ENCODE measurements at regions not wholly inside any gene's neighbourhood (a gene's known extent, or its start where the extent isn't known, plus 50 kb on each side); places are given as distances from the start of the nearest gene placed in this dataset.

DNA sequence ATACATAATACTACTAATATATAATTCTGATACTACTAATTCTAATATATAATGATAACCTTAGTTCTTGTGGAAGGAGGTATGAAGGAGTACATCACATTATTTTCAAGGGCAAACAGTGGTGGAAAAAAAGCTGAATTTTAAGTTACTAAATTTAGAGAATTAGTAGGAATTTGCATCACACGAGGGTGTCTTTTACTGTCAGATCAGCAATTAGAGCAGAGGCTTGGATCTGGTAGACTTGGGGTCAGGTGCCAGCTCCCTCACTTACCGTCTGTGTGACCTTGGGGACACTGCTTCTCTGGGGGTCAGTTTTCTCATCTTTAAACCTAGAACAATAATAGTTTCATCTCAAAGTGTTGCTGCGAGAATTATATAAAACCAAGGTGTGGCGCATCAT lies 114.1 kb upstream of the NEDD4L start:
- no peak overlapping the region for H2AFZ ChIP-seq (ENCODE audit: low read depth)
- TF ChIP-seq, protein P1, sequence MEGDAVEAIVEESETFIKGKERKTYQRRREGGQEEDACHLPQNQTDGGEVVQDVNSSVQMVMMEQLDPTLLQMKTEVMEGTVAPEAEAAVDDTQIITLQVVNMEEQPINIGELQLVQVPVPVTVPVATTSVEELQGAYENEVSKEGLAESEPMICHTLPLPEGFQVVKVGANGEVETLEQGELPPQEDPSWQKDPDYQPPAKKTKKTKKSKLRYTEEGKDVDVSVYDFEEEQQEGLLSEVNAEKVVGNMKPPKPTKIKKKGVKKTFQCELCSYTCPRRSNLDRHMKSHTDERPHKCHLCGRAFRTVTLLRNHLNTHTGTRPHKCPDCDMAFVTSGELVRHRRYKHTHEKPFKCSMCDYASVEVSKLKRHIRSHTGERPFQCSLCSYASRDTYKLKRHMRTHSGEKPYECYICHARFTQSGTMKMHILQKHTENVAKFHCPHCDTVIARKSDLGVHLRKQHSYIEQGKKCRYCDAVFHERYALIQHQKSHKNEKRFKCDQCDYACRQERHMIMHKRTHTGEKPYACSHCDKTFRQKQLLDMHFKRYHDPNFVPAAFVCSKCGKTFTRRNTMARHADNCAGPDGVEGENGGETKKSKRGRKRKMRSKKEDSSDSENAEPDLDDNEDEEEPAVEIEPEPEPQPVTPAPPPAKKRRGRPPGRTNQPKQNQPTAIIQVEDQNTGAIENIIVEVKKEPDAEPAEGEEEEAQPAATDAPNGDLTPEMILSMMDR (conservative IDR thresholded peaks at IDR 0.05; ENCODE audit: low read depth, low read length), result no peak

DNA sequence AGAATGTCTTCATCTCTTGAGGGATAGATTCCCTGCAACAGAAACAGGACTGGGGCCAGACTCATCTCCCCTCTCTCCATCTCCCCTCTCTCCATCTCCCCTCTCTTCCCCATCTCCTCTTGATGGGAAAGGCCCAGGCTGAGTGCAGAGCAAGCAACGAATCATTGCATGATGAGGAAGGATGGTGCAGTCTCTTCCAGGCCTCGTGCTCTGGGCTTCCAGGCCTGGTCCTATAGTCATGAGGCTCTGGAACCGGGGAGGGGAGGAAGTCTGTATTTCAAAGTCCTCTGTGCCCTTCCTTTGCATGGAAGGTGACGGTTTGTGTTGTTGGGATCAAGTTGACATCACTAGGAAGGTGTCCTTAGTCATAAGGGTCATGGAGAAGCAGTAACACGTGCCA lies 115.6 kb upstream of the NEDD4L start:
- TF ChIP-seq, protein P1 (conservative IDR thresholded peaks at IDR 0.05; ENCODE audit: low read depth, low read length), result no peak
- H4K20me1 ChIP-seq (ENCODE audit: insufficient read depth), result no peaks in the 10 kb centered on the region
- no peaks in the 10 kb centered on the region for H3K27me3 ChIP-seq (ENCODE audit: insufficient read depth, low read depth)
- no peaks in the 10 kb centered on the region for H3K36me3 ChIP-seq (ENCODE audit: insufficient read depth)
- H2AFZ ChIP-seq (ENCODE audit: low read depth), result no peak overlapping the region
- H3K4me3 ChIP-seq (IDR thresholded peaks at IDR 0.05; ENCODE audit: insufficient read depth, low read depth, low read length), result no peak overlapping the region
- H3K9ac ChIP-seq, result no peak overlapping the region
- H3K4me2 ChIP-seq, result no peak overlapping the region
- no peak overlapping the region for H3K27ac ChIP-seq
- peaks cover 51% of the 10 kb centered on the region for H3K4me1 ChIP-seq (ENCODE audit: low read depth, poor library complexity, severe bottlenecking)
- H3K79me2 ChIP-seq (ENCODE audit: insufficient read depth, low read depth), result no peaks in the 10 kb centered on the region

More for the DNA sequence above, 114.1 kb upstream of the NEDD4L start:
- Histone ChIP-seq H3K27ac (no peak overlapping the region), H3K4me2 (peak overlapping the region; percentile 64; the same call in 1 of the 2 replicates), H3K27me3 (ENCODE audit: insufficient read depth, low read depth) (no peaks in the 10 kb centered on the region), H4K20me1 (ENCODE audit: insufficient read depth) (no peaks in the 10 kb centered on the region), H3K79me2 (ENCODE audit: insufficient read depth, low read depth) (no peaks in the 10 kb centered on the region), H3K9ac (no peak overlapping the region), H3K36me3 (ENCODE audit: insufficient read depth) (no peaks in the 10 kb centered on the region), H3K4me1 (ENCODE audit: low read depth, poor library complexity, severe bottlenecking) (peaks cover 46% of the 10 kb centered on the region), H3K4me3 (IDR thresholded peaks at IDR 0.05; ENCODE audit: insufficient read depth, low read depth, low read length) (no peak overlapping the region)

DNA sequence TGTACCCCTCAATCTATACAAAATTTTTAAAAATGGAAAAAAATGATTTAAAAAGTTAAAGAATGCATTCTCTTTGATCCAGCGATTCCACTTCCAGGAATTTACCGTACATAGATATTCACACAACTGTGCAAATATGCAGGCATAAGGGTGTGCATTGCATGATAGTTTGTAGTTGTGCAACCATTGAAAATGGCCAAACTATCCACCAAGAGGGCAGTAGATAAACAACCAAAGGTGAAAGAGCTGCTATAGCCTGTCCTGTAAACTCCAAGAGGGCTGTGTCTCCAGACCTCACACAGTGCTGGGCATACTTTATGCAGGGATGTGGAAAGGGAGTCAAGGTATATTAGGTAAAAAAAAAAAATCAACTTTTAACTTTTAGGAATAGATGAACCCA lies 116.5 kb upstream of the NEDD4L start:
- no peaks in the 10 kb centered on the region for H4K20me1 ChIP-seq (ENCODE audit: insufficient read depth)
- H3K4me1 ChIP-seq (ENCODE audit: low read depth, poor library complexity, severe bottlenecking), result peaks cover 55% of the 10 kb centered on the region
- no peaks in the 10 kb centered on the region for H3K27me3 ChIP-seq (ENCODE audit: insufficient read depth, low read depth)
- H2AFZ ChIP-seq (ENCODE audit: low read depth), result no peak overlapping the region
- no peak overlapping the region for H3K9ac ChIP-seq
- no peak overlapping the region for H3K4me2 ChIP-seq
- no peak overlapping the region for H3K4me3 ChIP-seq (IDR thresholded peaks at IDR 0.05; ENCODE audit: insufficient read depth, low read depth, low read length)
- H3K79me2 ChIP-seq (ENCODE audit: insufficient read depth, low read depth), result no peaks in the 10 kb centered on the region
- TF ChIP-seq, protein P1 (conservative IDR thresholded peaks at IDR 0.05; ENCODE audit: low read depth, low read length), result no peak
- H3K36me3 ChIP-seq (ENCODE audit: insufficient read depth), result no peaks in the 10 kb centered on the region
- no peak overlapping the region for H3K27ac ChIP-seq

DNA sequence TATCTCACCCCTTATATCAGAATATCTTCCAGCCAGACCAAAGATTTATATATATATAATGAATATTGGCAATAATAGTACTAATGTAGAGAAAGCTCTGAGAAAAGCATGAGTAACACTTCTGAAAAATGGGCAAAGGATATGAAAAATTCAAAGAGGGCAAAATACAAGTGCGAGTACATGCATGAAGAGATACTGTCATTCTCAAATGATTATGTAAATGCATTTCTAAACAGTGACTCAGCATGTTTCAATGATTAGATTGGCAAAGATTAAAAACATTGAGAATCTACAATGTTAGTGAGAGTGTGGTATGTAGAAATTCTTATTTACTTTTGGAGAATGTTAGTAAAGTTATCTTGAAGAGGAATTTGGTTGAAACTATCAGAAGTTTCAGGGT lies 118.3 kb upstream of the NEDD4L start:
- Histone ChIP-seq H4K20me1 (ENCODE audit: insufficient read depth) (no peaks in the 10 kb centered on the region), H3K27me3 (ENCODE audit: insufficient read depth, low read depth) (no peaks in the 10 kb centered on the region), H3K4me1 (ENCODE audit: low read depth, poor library complexity, severe bottlenecking) (peaks cover 47% of the 10 kb centered on the region), H3K9ac (no peak overlapping the region), H3K79me2 (ENCODE audit: insufficient read depth, low read depth) (no peaks in the 10 kb centered on the region), H3K4me3 (IDR thresholded peaks at IDR 0.05; ENCODE audit: insufficient read depth, low read depth, low read length) (no peak overlapping the region), H3K4me2 (no peak overlapping the region), H3K27ac (no peak overlapping the region), H2AFZ (ENCODE audit: low read depth) (no peak overlapping the region), H3K36me3 (ENCODE audit: insufficient read depth) (no peaks in the 10 kb centered on the region)
- TF ChIP-seq, protein P1 (conservative IDR thresholded peaks at IDR 0.05; ENCODE audit: low read depth, low read length), result no peak

All from KMS-11 (cell line).